Adrenal gland (tissue), 9 donors: ENCODE measurements at regions not wholly inside any gene's neighbourhood (a gene's known extent, or its start where the extent isn't known, plus 50 kb on each side); places are given as distances from the start of the nearest gene placed in this dataset.

Source experiments
- DNase-seq, 7 donors: peaks; one replicate each; pipeline ENCODE4 v3.0.0-alpha.2; 2019 to 2020
- H3K27ac ChIP-seq, 5 donors: fragments of 200-600 bp; sonication (generic) in 4 of 5; 1 replicate in 3 of 5; 2 replicates in 2 of 5; pipeline versions ENCODE4 v1.5.1 to v1.8.0; 2016 to 2020; ENCODE audit warnings: mild to moderate bottlenecking in 1 of 5
- H3K27me3 ChIP-seq: fragments of 200-600 bp; 2 replicates; pipeline ENCODE4 v1.8.0; 2021
- H3K36me3 ChIP-seq, 2 donors: fragments of 200-600 bp; replicated peaks in 1 of 2; 1 replicate in 1 of 2; 2 replicates in 1 of 2; pipeline versions ENCODE4 v1.5.1 to v1.8.0; 2018 to 2022
- H3K4me1 ChIP-seq, 2 donors: fragments of 200-600 bp; replicated peaks in 1 of 2; 1 replicate in 1 of 2; 2 replicates in 1 of 2; pipeline versions ENCODE4 v1.5.1 to v1.8.0; 2018 to 2021
- H3K4me3 ChIP-seq, 4 donors: fragments of 200-600 bp; sonication (generic) in 3 of 4; one replicate each; pipeline ENCODE4 v1.5.1; 2016 to 2018
- H3K9me3 ChIP-seq, 3 donors: fragments of 200-600 bp; sonication (generic) in 1 of 3; replicated peaks in 1 of 3; 1 replicate in 2 of 3; 2 replicates in 1 of 3; pipeline versions ENCODE4 v1.5.1 to v1.8.0; 2016 to 2021
- CTCF ChIP-seq, 6 experiments: fragments of 450-650 bp in 4 of 6; fragments of 200-600 bp in 2 of 6; sonication (generic) in 1 of 6; IDR thresholded peaks; 1 replicate in 5 of 6; 2 replicates in 1 of 6; pipeline versions ENCODE4 v1.5.1 to v1.8.0; 2016 to 2021; ENCODE audit warnings: antibody characterized with exemption in 6 of 6, mild to moderate bottlenecking in 2 of 6, moderate library complexity in 1 of 6
- POLR2A ChIP-seq, 2 donors: fragments of 450-650 bp; IDR thresholded peaks; one replicate each; pipeline ENCODE4 v1.6.1; 2017; ENCODE audit warnings: antibody characterized with exemption in 2 of 2, mild to moderate bottlenecking in 2 of 2, moderate library complexity in 1 of 2
- WGBS, 4 donors: extraction: QIAGEN DNeasy Blood & Tissue Kit in 2 of 4; methylation state at CpG; one replicate each; pipeline versions ENCODE4 v1.1.5 to v1.1.7; 2013 to 2017; 5-methylcytosine and 5-hydroxymethylcytosine counted together
- intact Hi-C, 2 donors: fragments of 100-400 bp; cut with DNase I; formaldehyde crosslinking; loops; one replicate each; pipeline versions ENCODE4 v1.14.1 to v1.15.0; 2022 to 2023
- donor health status: healthy with polysubstance abuse.
- donor health status: Bipolar disorder and iron deficiency.
- donor health status: DM: yes; HTN: yes; CAD: no.
- donor health status: DM: no; HTN: no; CAD: no.
- donor health status: DM: no; HTN: no; CAD: no.

- no peak for DNase-seq
- H3K4me3 ChIP-seq, result no peak overlapping the region
- no peaks in the 10 kb centered on the region for H3K27me3 ChIP-seq
- TF ChIP-seq POLR2A (IDR thresholded peaks at IDR 0.05), result no peak
- TF ChIP-seq CTCF (IDR thresholded peaks at IDR 0.05), result no peak
- no peaks in the 10 kb centered on the region for H3K36me3 ChIP-seq
- H3K9me3 ChIP-seq, result no peaks in the 10 kb centered on the region
- no peak overlapping the region for H3K27ac ChIP-seq
- intact Hi-C loops, result no loop called here
- H3K4me1 ChIP-seq, result no peaks in the 10 kb centered on the region
Measured at GRCh38 chr12:75917083-75917482, 114.5 kb downstream of the PHLDA1 start.

- no peak overlapping the region for H3K4me3 ChIP-seq
- intact Hi-C loops, result no loop called here
- DNase-seq, result no peak
- H3K4me1 ChIP-seq, result peaks cover 16 to 18% of the 10 kb centered on the region in 2 donors
- no peaks in the 10 kb centered on the region for H3K36me3 ChIP-seq
- H3K27me3 ChIP-seq, result no peaks in the 10 kb centered on the region
- H3K9me3 ChIP-seq, result no peaks in the 10 kb centered on the region
- H3K27ac ChIP-seq, result no peak overlapping the region
- TF ChIP-seq POLR2A (IDR thresholded peaks at IDR 0.05) (no peak), CTCF (IDR thresholded peaks at IDR 0.05) (no peak)
- WGBS, 4 donors, result 88 to 91% (median 90%) methylated on average over 5 of the region's 5 CpGs
Measured at GRCh38 chr12:75913502-75914351, 117.8 kb downstream of the PHLDA1 start.

GRCh38 chr12:75909714-75910656 lies 121.6 kb downstream of the PHLDA1 start:
- WGBS, 4 donors, result 59 to 78% (median 72%) methylated on average over 7 of the region's 7 CpGs
- no peak for DNase-seq
- intact Hi-C loops, result no loop called here
- Histone ChIP-seq H3K4me3 (no peak overlapping the region), H3K36me3 (no peaks in the 10 kb centered on the region), H3K9me3 (no peaks in the 10 kb centered on the region), H3K4me1 (peaks cover 17 to 23% of the 10 kb centered on the region in 2 donors), H3K27me3 (no peaks in the 10 kb centered on the region), H3K27ac (peak overlapping the region in 2 of 5 donors; percentile 13 to 56)
- no peak for TF ChIP-seq POLR2A (IDR thresholded peaks at IDR 0.05)
- no peak for TF ChIP-seq CTCF (IDR thresholded peaks at IDR 0.05)

- no peaks in the 10 kb centered on the region for H3K27me3 ChIP-seq
- no peaks in the 10 kb centered on the region for H3K36me3 ChIP-seq
- no peaks in the 10 kb centered on the region for H3K9me3 ChIP-seq
- 11 to 23% (median 17%) methylated on average over 1 to 2 of the region's 2 CpGs for WGBS, 4 donors
- TF ChIP-seq POLR2A (IDR thresholded peaks at IDR 0.05), result no peak
- TF ChIP-seq CTCF (IDR thresholded peaks at IDR 0.05), result no peak
- intact Hi-C loops, result no loop called here
- DNase-seq, result peak; percentile 71 to 92 (median 85)
- H3K27ac ChIP-seq, result peak overlapping the region in 2 of 5 donors; percentile 13 to 56
- no peak overlapping the region for H3K4me3 ChIP-seq
- H3K4me1 ChIP-seq, result peaks cover 17 to 23% of the 10 kb centered on the region in 2 donors
Measured at GRCh38 chr12:75908961-75909605, 122.5 kb downstream of the PHLDA1 start.
